A673 (cell line): ENCODE measurements at regions not wholly inside any gene's neighbourhood (a gene's known extent, or its start where the extent isn't known, plus 50 kb on each side); places are given as distances from the start of the nearest gene placed in this dataset.

ENCODE experiments used
- EZH2 ChIP-seq: fragments of 200-600 bp; sonication (generic); IDR thresholded peaks from 2 replicates; pipeline ENCODE4 v1.6.1; 2017; ENCODE audit warnings: borderline replicate concordance, low read depth, mild to moderate bottlenecking, mixed read lengths, antibody characterized with exemption, low read length; ENCODE audit not compliant: poor library complexity, severe bottlenecking
- TF ChIP-seq, protein P1 (sequence below): fragments of 300-800, 200-600 bp; sonication (generic); conservative IDR thresholded peaks from 2 replicates; pipeline ENCODE4 v1.5.1; 2017; ENCODE audit warnings: low read depth, mild to moderate bottlenecking, antibody characterized with exemption, low read length, moderate library complexity, mixed read lengths

GRCh38 chr5:89117124-89117644 is 234.2 kb upstream of the MEF2C start:
- TF ChIP-seq, protein P1, sequence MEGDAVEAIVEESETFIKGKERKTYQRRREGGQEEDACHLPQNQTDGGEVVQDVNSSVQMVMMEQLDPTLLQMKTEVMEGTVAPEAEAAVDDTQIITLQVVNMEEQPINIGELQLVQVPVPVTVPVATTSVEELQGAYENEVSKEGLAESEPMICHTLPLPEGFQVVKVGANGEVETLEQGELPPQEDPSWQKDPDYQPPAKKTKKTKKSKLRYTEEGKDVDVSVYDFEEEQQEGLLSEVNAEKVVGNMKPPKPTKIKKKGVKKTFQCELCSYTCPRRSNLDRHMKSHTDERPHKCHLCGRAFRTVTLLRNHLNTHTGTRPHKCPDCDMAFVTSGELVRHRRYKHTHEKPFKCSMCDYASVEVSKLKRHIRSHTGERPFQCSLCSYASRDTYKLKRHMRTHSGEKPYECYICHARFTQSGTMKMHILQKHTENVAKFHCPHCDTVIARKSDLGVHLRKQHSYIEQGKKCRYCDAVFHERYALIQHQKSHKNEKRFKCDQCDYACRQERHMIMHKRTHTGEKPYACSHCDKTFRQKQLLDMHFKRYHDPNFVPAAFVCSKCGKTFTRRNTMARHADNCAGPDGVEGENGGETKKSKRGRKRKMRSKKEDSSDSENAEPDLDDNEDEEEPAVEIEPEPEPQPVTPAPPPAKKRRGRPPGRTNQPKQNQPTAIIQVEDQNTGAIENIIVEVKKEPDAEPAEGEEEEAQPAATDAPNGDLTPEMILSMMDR: no peak
- no peak for TF ChIP-seq EZH2
